ENCODE measurements at regions not wholly inside any gene's neighbourhood (a gene's known extent, or its start where the extent isn't known, plus 50 kb on each side); places are given as distances from the start of the nearest gene placed in this dataset.
"Not testable (repeated sequence)": the region's sequence is repeated elsewhere in the genome, so short reads cannot be mapped to it uniquely, and the experiment has no call there.

GRCh38 chr6:98014442-98015201 lies 731.6 kb upstream of the MMS22L start:
- DNase-seq (ENCODE audit: low read depth in 2 of 2, low spot score in 1 of 2): no peak

DNA sequence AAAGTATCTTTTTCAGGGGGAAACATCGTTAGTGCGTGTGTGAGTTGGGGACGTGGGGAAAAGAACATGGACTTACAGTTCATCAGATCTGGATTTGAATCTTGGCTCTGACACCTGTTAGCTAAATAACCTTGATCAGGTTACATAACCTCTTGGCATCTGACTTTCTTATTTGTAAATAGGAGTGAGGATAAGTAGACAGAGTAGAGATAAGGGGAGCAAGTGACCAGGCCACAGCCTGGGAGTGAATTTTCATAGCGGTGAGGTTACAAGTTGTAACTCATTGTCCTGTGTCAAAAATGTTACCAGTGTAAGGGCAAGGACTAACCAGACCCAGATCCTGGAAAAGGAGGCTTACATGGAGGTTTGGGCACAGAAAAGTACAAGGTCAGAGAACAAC lies 733.5 kb upstream of the MMS22L start:
- DNase-seq (ENCODE audit: low read depth in 2 of 2, low spot score in 1 of 2): no peak

- no peak for DNase-seq (ENCODE audit: low read depth in 2 of 2, low spot score in 1 of 2)
These were observed 737.2 kb upstream of the MMS22L start for GRCh38 chr6:98020222-98020621.

GRCh38 chr6:98024359-98024758 lies 741.3 kb upstream of the MMS22L start:
- DNase-seq (ENCODE audit: low read depth in 2 of 2, low spot score in 1 of 2): no peak

DNA sequence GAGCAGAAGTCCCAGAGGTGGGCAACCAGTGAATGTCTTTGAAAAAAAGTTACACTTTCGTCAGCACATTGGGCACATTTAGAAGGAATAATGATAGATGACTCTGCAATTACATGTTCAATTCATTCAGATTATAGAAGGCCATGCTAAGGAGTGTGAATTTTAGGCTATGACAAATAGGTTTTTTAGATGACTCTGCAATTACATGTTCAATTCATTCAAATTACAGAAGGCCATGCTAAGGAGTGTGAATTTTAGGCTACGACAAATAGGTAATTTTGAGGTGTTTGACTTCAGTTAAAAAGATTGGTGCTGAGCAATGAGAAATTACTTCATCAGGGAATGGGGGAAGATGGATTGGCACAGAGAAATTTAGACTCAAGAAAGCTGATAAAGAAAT lies 744.9 kb upstream of the MMS22L start:
- no peak for DNase-seq (ENCODE audit: low read depth in 2 of 2, low spot score in 1 of 2)

- no peak for DNase-seq (ENCODE audit: low read depth in 2 of 2, low spot score in 1 of 2)
These were observed 750.6 kb upstream of the MMS22L start for GRCh38 chr6:98033617-98034016.

GRCh38 chr6:98036344-98036923 lies 753.4 kb upstream of the MMS22L start:
- no peak for DNase-seq (ENCODE audit: low read depth in 2 of 2, low spot score in 1 of 2)

- DNase-seq (ENCODE audit: low read depth in 2 of 2, low spot score in 1 of 2): no peak
These were observed 754.6 kb upstream of the MMS22L start for GRCh38 chr6:98037571-98037970.

DNA sequence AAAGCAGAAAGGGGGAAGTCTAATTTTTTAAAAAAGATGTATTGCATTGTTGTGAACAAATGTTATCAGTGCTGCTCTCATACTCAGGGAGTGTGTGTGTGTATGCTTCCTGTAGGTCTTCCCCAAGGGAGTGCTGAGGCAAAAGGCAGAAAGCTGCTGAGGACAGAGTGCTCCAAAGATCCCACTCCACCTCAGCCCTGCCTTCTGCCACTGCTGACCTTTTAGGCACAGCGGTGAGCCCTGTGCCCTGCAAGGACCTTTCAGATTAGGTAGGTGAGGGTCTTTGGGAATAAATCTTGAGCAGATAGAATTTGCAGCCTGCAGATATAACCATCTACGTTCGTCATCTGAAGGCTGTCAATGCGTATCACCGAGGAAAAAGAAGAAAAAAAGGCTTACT lies 756.4 kb upstream of the MMS22L start:
- no peak for DNase-seq (ENCODE audit: low read depth in 2 of 2, low spot score in 1 of 2)

- DNase-seq (ENCODE audit: low read depth in 2 of 2, low spot score in 1 of 2): no peak
These were observed 757.0 kb upstream of the MMS22L start for GRCh38 chr6:98039904-98040607.

- no peak for DNase-seq (ENCODE audit: low read depth in 2 of 2, low spot score in 1 of 2)
These were observed 758.0 kb upstream of the MMS22L start for GRCh38 chr6:98041056-98041455.

GRCh38 chr6:98041921-98042320 lies 758.9 kb upstream of the MMS22L start:
- DNase-seq (ENCODE audit: low read depth in 2 of 2, low spot score in 1 of 2): no peak

- DNase-seq (ENCODE audit: low read depth in 2 of 2, low spot score in 1 of 2): no peak
These were observed 761.1 kb upstream of the MMS22L start for GRCh38 chr6:98044151-98044561.

DNA sequence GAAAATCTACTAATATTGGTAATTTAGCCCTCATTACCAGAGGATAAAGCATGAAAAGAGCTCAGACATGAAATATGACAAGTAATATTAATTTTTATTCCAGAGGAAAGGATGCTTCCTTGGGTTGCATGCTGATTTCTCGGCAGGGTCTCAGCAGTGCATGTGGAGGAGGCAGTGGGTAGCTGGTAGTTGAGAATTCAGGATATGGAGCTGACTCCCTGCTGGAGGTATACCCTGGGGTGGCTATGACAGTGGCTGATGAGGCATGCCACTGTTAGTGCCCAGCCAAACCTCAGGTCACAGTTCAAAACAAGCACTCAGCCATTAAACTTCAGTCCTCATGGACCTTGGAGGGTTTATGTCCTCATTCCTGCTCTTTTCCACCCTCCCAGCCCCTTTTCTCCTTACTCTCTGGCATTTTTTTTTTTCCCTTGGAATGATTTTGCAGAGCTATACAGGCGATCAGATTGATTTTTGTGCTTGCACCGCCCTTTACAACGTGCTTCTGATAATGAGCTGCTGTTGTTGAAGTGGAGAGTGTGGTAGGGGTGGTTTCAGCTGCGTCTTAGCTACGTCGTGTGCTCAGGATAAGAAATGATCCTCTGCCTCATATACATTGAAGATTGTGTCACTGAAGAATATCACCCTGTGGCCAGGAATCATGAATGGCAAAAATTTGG lies 761.9 kb upstream of the MMS22L start:
- no peak for DNase-seq (ENCODE audit: low read depth in 2 of 2, low spot score in 1 of 2)

GRCh38 chr6:98047164-98047563 lies 764.1 kb upstream of the MMS22L start:
- no peak for DNase-seq (ENCODE audit: low read depth in 2 of 2, low spot score in 1 of 2)

- DNase-seq (ENCODE audit: low read depth in 2 of 2, low spot score in 1 of 2): no peak
These were observed 764.9 kb upstream of the MMS22L start for GRCh38 chr6:98047871-98048270.

DNA sequence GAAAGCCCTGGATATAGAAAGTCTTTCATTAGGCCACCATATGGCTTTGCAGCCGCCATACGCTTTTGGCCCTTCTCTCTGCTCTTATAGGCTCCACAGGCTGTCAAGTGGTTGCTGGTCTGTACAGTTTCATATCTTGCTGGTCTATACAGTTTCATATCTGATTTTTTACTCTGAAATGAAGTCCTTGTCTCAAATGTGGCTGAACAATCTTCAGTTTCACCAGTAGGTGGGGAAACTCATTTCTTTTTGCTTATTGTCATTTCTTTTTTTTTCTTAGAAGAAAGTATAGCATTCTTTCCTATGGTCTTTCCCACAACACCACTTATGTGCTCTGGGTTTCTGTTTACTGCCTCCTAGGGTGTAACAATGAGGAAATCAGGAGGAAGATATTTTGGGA lies 771.4 kb upstream of the MMS22L start:
- no peak for DNase-seq (ENCODE audit: low read depth in 2 of 2, low spot score in 1 of 2)

DNA sequence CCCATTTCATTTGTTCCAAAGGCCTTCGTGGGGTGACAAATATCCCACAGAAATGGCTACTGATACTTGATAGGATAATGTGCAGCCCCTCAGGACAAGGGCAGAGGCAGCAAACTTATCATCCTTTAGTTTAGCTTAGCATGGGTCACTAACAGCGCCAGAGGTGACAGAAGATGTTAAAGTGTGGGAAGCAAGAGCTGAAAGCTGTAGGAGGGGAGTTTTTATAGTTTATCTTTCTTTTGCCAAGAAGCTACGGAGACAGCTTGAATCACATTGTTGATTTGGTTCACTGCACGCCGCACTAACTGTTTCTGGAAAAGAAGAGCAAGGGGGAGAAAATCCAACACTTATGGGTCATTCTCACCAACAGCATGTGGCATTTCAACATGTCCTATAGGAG lies 773.9 kb upstream of the MMS22L start:
- DNase-seq (ENCODE audit: low read depth in 2 of 2, low spot score in 1 of 2): no peak

GRCh38 chr6:98067375-98067774 lies 767.0 kb upstream of the POU3F2 start:
- DNase-seq (ENCODE audit: low read depth in 2 of 2, low spot score in 1 of 2): no peak

GRCh38 chr6:98088537-98088936 lies 745.8 kb upstream of the POU3F2 start:
- DNase-seq (ENCODE audit: low read depth in 2 of 2, low spot score in 1 of 2): not testable (repeated sequence)

DNA sequence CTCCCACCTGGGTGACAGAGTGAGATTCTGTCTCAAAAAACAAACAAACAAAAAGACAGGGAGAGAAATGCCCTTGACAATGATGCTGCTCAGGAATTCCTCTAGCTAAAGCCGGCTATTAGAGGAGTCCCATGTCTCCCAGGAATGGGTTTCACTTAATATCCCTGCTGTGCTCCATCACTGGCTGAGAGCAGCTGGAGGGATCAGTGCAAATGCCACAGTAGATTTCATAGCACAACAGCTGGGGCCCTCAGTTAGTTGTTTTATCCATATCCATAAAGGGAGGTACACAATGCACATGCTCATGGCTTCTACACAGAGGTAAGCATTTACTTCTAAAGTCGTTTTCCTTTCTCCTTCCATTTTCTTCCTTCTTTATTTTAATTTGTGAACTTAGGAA lies 742.0 kb upstream of the POU3F2 start:
- DNase-seq (ENCODE audit: low read depth in 2 of 2, low spot score in 1 of 2): no peak

DNA sequence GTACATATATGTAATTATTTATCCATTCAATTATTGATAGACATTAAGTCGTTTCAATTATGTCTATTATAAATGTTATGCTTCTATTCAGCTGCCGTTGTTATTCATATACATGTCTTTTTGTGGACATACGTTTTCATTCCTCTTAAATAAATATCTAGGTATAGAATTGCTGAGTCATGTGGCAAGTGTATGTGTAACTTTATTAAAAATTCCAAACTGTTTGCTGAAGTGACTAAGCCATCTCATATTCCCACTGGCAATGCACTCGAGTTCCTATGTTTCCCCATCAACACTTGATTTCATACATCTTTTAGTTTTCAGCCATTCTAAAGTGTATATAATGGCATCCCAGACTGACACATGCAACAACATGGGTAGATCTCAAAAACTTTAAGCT lies 739.7 kb upstream of the POU3F2 start:
- DNase-seq (ENCODE audit: low read depth in 2 of 2, low spot score in 1 of 2): no peak

All from stimulated activated CD8-positive, alpha-beta memory T cell treated with anti-CD3 and anti-CD28 coated beads, Interleukin-4, amount 100 ng/mL, for 4 hours (primary cell).